HEK293T (cell line): ENCODE measurements at regions not wholly inside any gene's neighbourhood (a gene's known extent, or its start where the extent isn't known, plus 50 kb on each side); places are given as distances from the start of the nearest gene placed in this dataset.

Source experiments
- CTCF ChIA-PET: fragments of 350-600 bp; formaldehyde crosslinking; extraction: SDS; loops from one replicate; lab custom pipeline; 2021; ENCODE audit warnings: antibody characterized with exemption, inconsistent platforms; lab: Yijun Ruan, JAX
- POLR2A ChIA-PET: fragments of 350-600 bp; formaldehyde crosslinking; extraction: SDS; loops from one replicate; lab custom pipeline; 2020; ENCODE audit warnings: antibody characterized with exemption, inconsistent platforms; lab: Yijun Ruan, JAX
- DNase-seq: peaks from one replicate; pipeline ENCODE4 v3.0.0; 2012; ENCODE audit warnings: mixed read lengths; ENCODE audit errors: extremely low spot score
- ARNT ChIP-seq: fragments of 450-650 bp; IDR thresholded peaks from 2 replicates; pipeline ENCODE4 v1.6.1; 2017; ENCODE audit warnings: mild to moderate bottlenecking
- BHLHE40 ChIP-seq: fragments of 450-650 bp; IDR thresholded peaks from 2 replicates; pipeline ENCODE4 v1.6.1; 2016; ENCODE audit warnings: mild to moderate bottlenecking, moderate library complexity, borderline replicate concordance
- CTBP1 ChIP-seq: fragments of 450-650 bp; IDR thresholded peaks from 2 replicates; pipeline ENCODE4 v1.6.1; 2016; ENCODE audit warnings: borderline replicate concordance
- ELF4 ChIP-seq: fragments of 450-650 bp; IDR thresholded peaks from 2 replicates; pipeline ENCODE4 v1.6.1; 2017; ENCODE audit warnings: antibody characterized with exemption
- FOXA1 ChIP-seq: fragments of 450-650 bp; IDR thresholded peaks from 2 replicates; pipeline ENCODE4 v1.6.1; 2016; ENCODE audit warnings: mild to moderate bottlenecking
- FOXK2 ChIP-seq: fragments of 450-650 bp; IDR thresholded peaks from 2 replicates; pipeline ENCODE4 v1.6.1; 2016; ENCODE audit warnings: mild to moderate bottlenecking
- FOXM1 ChIP-seq: fragments of 450-650 bp; IDR thresholded peaks from 2 replicates; pipeline ENCODE4 v1.6.1; 2017; ENCODE audit warnings: mild to moderate bottlenecking, borderline replicate concordance
- HDGF ChIP-seq: fragments of 450-650 bp; IDR thresholded peaks from 2 replicates; pipeline ENCODE4 v1.6.1; 2017; ENCODE audit warnings: antibody characterized with exemption, borderline replicate concordance
- L3MBTL2 ChIP-seq: fragments of 450-650 bp; conservative IDR thresholded peaks from 2 replicates; pipeline ENCODE4 v1.6.1; 2016; ENCODE audit warnings: mild to moderate bottlenecking
- LEF1 ChIP-seq: fragments of 450-650 bp; IDR thresholded peaks from 2 replicates; pipeline ENCODE4 v1.6.1; 2017; ENCODE audit warnings: mild to moderate bottlenecking, borderline replicate concordance
- NFRKB ChIP-seq: fragments of 450-650 bp; IDR thresholded peaks from 2 replicates; pipeline ENCODE4 v1.6.1; 2016; ENCODE audit warnings: mild to moderate bottlenecking, moderate library complexity
- PKNOX1 ChIP-seq: fragments of 450-650 bp; IDR thresholded peaks from 2 replicates; pipeline ENCODE4 v1.6.1; 2016
- SP1 ChIP-seq: fragments of 450-650 bp; IDR thresholded peaks from 2 replicates; pipeline ENCODE4 v1.6.1; 2017
- SUZ12 ChIP-seq: fragments of 450-650 bp; IDR thresholded peaks from 2 replicates; pipeline ENCODE4 v1.6.1; 2016; ENCODE audit warnings: mild to moderate bottlenecking
- TARDBP ChIP-seq: fragments of 450-650 bp; IDR thresholded peaks from 2 replicates; pipeline ENCODE4 v1.6.1; 2016
- ZNF384 ChIP-seq: fragments of 450-650 bp; IDR thresholded peaks from 2 replicates; pipeline ENCODE4 v1.6.1; 2016

GRCh38 chr2:129797489-129798300 lies 181.8 kb upstream of the RAB6C start:
- DNase-seq: no peak
- ChIA-PET POLR2A (no interaction called here), CTCF (no interaction called here)
- TF ChIP-seq FOXK2 (no peak), ELF4 (no peak), CTBP1 (no peak), LEF1 (no peak), PKNOX1 (no peak), BHLHE40 (no peak), HDGF (no peak), ZNF384 (no peak), TARDBP (no peak), ARNT (no peak), SP1 (no peak), SUZ12 (no peak), FOXM1 (no peak), NFRKB (no peak), FOXA1 (no peak), L3MBTL2 (no peak)

GRCh38 chr2:129798301-129798581 lies 181.2 kb upstream of the RAB6C start:
- TF ChIP-seq PKNOX1: no peak
- POLR2A ChIA-PET: no interaction called here
- DNase-seq: no peak
- CTCF ChIA-PET: no interaction called here

DNA sequence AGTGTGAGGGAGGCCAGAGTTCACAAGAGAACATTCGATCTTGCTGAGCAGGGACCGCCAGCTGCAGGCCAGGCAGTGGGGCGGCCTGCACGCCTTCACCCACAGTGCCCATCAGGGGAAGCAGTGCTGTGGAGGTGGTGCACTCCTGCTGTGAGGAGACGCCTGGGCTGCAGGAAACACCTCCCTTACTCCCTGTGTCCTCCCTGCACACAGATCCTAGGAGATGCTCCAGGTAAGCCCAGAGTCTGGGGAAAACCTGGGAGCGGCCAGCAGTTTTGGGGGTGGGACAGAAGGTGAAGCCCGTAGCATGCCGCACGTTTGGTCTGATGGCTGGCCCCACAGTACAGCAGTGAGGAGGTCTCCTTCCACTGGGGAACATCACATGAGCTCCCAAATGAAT lies 180.8 kb upstream of the RAB6C start:
- POLR2A ChIA-PET: no interaction called here

DNA sequence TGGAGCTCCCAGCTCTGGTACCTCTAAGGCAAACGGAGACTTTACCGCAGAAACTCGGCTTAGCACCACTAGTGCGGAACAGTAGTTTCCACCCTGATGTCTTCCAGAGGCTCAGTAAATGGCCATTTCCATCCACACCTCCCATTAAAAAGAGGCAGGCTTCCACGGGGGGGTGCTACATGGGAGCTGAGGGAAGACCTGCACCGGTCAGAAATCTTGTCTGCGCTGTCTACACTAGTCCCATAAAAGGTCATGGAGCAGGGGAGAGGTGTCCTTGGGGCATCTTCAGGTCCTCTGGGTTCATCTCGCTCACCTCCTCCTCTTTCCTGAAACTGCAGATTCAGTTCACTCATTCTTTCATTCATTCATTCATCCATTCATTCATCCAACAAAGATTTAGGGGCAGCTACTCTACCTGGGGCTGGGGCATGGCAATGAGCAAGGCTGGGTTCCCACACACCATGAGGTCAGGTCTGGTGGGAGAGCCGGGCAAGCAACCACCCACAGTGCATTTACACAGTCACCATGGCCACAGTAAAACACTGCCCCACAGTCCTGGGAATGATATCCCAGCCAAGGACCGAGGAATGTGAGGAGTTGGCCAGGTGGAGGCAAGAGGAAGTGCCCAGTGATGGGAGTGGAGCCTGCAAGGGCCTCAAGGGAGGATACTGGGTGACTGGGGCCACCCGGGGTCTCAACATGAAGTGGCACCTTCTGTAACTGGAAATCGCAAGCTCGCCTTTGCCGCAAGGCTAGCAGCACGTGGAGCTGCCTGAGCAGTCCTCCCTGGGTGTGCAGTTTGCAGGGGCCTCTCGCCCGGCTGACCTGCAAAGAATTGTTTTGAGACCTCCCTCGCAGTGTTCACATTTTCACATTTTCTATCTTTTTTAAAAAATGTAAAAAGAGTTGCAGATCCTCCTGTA lies 180.2 kb upstream of the RAB6C start:
- ChIA-PET POLR2A (no interaction called here), CTCF (no interaction called here)
- DNase-seq: no peak
- TF ChIP-seq ARNT (no peak), BHLHE40 (no peak), SUZ12 (no peak), HDGF (no peak), PKNOX1 (no peak), TARDBP (no peak), FOXA1 (no peak), L3MBTL2 (no peak), ELF4 (no peak), FOXM1 (no peak), SP1 (no peak), FOXK2 (no peak), NFRKB (no peak), LEF1 (no peak), CTBP1 (no peak), ZNF384 (no peak)

More for the DNA sequence above, 180.8 kb upstream of the RAB6C start:
- TF ChIP-seq SP1: no peak
- TF ChIP-seq ZNF384: no peak
- no peak for TF ChIP-seq NFRKB
- no peak for TF ChIP-seq FOXK2
- TF ChIP-seq BHLHE40: no peak
- no peak for TF ChIP-seq PKNOX1
- no peak for TF ChIP-seq ARNT
- no peak for TF ChIP-seq L3MBTL2
- TF ChIP-seq HDGF: no peak
- TF ChIP-seq SUZ12: no peak
- no peak for TF ChIP-seq FOXM1
- no peak for TF ChIP-seq TARDBP
- no peak for TF ChIP-seq LEF1
- TF ChIP-seq ELF4: no peak
- no peak for TF ChIP-seq FOXA1
- no peak for TF ChIP-seq CTBP1
- CTCF ChIA-PET: no interaction called here
- DNase-seq: no peak

GRCh38 chr2:129800285-129800684 lies 179.2 kb upstream of the RAB6C start:
- CTCF ChIA-PET: interaction anchor here (0.5 kb wide), 1 partner anchor 66 kb away, joined by 4 read pairs; no protein-coding TSS in a partner anchor
- TF ChIP-seq BHLHE40: no peak
- no peak for TF ChIP-seq TARDBP
- no peak for TF ChIP-seq NFRKB
- TF ChIP-seq ARNT: no peak
- no peak for TF ChIP-seq FOXA1
- no peak for TF ChIP-seq CTBP1
- TF ChIP-seq ZNF384: no peak
- DNase-seq: no peak
- POLR2A ChIA-PET: no interaction called here
